C4-2B (cell line): ENCODE measurements at regions not wholly inside any gene's neighbourhood (a gene's known extent, or its start where the extent isn't known, plus 50 kb on each side); places are given as distances from the start of the nearest gene placed in this dataset.
"Not testable (repeated sequence)": the region's sequence is repeated elsewhere in the genome, so short reads cannot be mapped to it uniquely, and the experiment has no call there.

Experiments used
- H3K27ac ChIP-seq: fragments of 450-650 bp; 2 replicates; pipeline ENCODE4 v1.5.1; 2017
- CTCF ChIP-seq: fragments of 450-650 bp; conservative IDR thresholded peaks from 2 replicates; pipeline ENCODE4 v1.5.1; 2017; ENCODE audit warnings: mild to moderate bottlenecking
- ZFX ChIP-seq: fragments of 450-650 bp; IDR thresholded peaks from 2 replicates; pipeline ENCODE4 v1.6.1; 2017

GRCh38 chr10:105586451-105587098 is 945.5 kb downstream of the SORCS3 start:
- H3K27ac ChIP-seq: no peak overlapping the region
- TF ChIP-seq CTCF (no peak), ZFX (no peak)

GRCh38 chr10:105585753-105586152 is 944.7 kb downstream of the SORCS3 start:
- TF ChIP-seq CTCF (no peak), ZFX (no peak)
- H3K27ac ChIP-seq: no peak overlapping the region

GRCh38 chr10:105585171-105585570 is 944.1 kb downstream of the SORCS3 start:
- TF ChIP-seq ZFX (no peak), CTCF (no peak)
- no peak overlapping the region for H3K27ac ChIP-seq

- TF ChIP-seq CTCF: no peak
- no peak for TF ChIP-seq ZFX
- no peak overlapping the region for H3K27ac ChIP-seq
Observed at GRCh38 chr10:105579112-105579511, 938.0 kb downstream of the SORCS3 start.

- TF ChIP-seq ZFX (no peak), CTCF (no peak)
- no peak overlapping the region for H3K27ac ChIP-seq
Observed at GRCh38 chr10:105577865-105578607, 936.9 kb downstream of the SORCS3 start.

GRCh38 chr10:105559333-105560097 is 918.4 kb downstream of the SORCS3 start:
- no peak overlapping the region for H3K27ac ChIP-seq
- TF ChIP-seq CTCF (no peak), ZFX (no peak)

- H3K27ac ChIP-seq: not testable (repeated sequence)
Observed at GRCh38 chr10:105550453-105550852, 909.4 kb downstream of the SORCS3 start.
